SK-N-MC (cell line): ENCODE measurements at regions not wholly inside any gene's neighbourhood (a gene's known extent, or its start where the extent isn't known, plus 50 kb on each side); places are given as distances from the start of the nearest gene placed in this dataset.

ENCODE experiments used
- EZH2 ChIP-seq: fragments of 200-600 bp; sonication (generic); IDR thresholded peaks from one replicate; pipeline ENCODE4 v1.6.1; 2017; ENCODE audit warnings: antibody characterized with exemption
- POLR2AphosphoS5 ChIP-seq: IDR thresholded peaks from 2 replicates; pipeline ENCODE4 v1.6.1; 2012; ENCODE audit warnings: mild to moderate bottlenecking, low read depth, low read length, borderline replicate concordance

DNA sequence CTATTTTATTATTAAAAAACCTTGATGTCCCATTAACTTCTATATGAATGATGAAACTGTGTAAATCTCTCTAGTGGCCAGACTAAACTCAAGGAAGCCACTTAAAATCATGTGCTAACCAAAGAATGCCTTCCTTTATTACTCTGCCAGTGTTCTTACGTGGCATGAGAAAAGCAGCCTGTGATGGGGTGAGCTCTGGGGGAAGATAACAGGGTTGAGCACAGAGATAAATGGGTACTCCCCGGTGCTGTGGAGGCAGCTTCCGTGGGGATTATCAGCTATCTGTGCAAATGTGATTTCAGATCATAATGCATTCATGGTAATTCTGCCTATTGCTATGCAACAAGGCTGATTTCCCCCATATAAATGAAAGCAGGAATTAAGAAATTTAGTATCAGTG, 181.3 kb downstream of the CAVIN4 start:
- no peak for TF ChIP-seq POLR2AphosphoS5
- no peak for TF ChIP-seq EZH2
